Suppressor macrophage treated with lipopolysaccharide for 1 hour (primary cell): ENCODE measurements at regions not wholly inside any gene's neighbourhood (a gene's known extent, or its start where the extent isn't known, plus 50 kb on each side); places are given as distances from the start of the nearest gene placed in this dataset.

ENCODE experiments used
- DNase-seq, 3 donors: peaks; one replicate each; pipeline ENCODE4 v3.0.0-alpha.2; 2020 to 2022

DNA sequence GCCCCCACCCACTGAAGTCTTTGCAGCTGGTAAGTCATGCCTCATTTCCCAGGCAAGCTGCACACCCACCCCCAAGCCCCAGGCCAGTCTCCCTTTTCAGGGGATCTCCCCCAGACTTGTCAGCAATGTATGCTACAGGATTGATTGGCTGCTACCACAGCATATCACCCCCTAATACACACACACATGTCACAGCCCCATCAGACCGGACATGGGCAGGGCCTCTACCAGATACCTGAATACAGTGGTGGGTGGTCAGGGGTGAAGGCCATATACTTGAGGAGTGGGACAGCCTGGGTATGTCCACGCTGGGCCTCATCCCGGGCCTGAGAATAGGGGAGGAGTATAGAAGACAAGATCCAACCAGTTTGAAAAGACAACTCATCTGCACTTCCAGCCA is 63.4 kb upstream of the ARAP3 start:
- DNase-seq: no peak

DNA sequence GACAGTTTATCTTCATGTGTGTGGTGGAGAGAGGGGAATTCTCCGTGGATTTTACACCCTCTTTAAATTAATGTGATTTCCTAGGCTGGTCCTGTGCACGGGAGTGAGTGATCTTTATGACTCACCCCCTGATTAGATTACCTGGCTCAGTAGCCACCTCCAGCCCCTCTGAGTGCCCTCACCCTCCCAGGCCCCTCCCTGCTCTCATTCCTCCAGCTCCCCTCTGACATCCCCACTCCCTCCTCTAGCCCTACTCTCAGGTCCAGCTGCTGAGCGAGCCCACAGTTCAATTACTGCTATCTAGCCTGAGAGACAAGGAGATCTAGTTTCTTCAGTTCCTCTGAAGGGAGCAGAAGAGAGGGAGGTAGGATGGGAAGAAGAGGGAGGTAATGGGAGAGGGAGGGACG is 61.8 kb upstream of the ARAP3 start:
- DNase-seq: no peak

DNA sequence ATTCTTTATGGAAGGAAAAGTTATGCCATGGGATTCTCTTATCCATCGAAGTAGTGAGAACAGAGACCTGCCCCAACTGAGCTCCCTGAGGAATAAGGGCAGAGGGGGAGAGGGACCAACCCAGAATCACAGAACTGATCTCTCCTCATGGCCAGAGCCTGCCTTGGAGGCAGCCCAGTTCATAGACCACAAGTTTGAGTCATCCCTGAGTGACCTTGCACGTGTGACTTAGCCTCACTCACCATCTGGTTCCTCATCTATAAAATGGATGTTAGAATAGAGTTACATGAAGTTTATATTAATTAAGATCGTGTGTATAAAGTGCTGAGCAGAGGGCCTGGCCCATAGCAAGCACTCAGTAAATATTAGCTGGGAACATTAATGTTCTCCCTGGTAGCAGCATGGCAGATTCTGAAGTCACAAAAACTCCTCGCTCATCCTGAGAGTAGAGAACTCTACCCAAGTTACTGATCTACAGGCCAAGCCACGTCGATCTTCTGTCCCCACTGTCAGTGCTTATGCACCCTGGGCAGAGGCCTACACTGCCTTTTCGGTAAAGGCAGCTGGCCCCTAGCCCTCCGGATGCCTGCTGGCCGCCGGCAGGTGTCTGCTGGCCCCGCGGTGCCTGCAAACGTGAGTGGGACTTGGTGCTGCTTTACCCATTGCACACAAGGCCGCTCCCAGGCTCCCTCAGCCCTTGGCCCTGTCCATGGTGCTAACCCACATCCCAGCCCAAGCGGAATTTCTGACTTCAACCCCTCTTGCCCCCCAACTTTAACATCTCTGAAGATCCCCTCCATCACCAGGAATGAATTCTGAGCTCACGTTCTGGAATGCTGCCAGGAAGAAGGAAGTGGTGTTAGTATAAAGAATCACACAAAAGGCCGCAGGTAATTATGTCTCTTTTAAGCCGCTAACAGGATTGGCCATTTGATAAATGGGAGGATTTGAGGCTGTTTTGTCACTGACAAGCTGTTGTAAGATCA is 61.1 kb upstream of the ARAP3 start:
- peak; percentile 32 to 62 (median 39) for DNase-seq

- DNase-seq: no peak
These were observed 60.1 kb upstream of the ARAP3 start for GRCh38 chr5:141742144-141742543.

- DNase-seq: no peak
These were observed 58.9 kb upstream of the ARAP3 start for GRCh38 chr5:141740885-141741284.

DNA sequence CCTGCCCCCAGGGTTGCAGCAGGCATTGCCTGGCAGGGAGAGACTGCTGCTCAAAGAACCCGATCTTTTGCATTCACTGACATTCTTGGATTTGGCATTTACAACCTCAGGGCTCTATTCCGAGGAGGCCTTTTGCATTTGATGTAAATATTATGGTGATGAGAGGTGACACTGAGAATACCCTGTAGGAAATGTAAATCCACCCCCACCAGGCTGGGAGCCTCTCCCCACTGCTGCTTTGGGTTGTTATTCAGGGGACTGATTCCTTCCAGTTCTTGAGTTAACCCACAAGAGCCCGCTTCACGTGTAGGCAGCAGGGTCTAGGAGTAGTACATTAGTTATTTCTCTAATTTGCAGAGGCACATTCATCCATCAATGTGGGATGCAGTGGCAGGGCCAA is 55.5 kb upstream of the ARAP3 start:
- DNase-seq: no peak

- DNase-seq: no peak
These were observed 53.8 kb upstream of the ARAP3 start for GRCh38 chr5:141735823-141736222.

DNA sequence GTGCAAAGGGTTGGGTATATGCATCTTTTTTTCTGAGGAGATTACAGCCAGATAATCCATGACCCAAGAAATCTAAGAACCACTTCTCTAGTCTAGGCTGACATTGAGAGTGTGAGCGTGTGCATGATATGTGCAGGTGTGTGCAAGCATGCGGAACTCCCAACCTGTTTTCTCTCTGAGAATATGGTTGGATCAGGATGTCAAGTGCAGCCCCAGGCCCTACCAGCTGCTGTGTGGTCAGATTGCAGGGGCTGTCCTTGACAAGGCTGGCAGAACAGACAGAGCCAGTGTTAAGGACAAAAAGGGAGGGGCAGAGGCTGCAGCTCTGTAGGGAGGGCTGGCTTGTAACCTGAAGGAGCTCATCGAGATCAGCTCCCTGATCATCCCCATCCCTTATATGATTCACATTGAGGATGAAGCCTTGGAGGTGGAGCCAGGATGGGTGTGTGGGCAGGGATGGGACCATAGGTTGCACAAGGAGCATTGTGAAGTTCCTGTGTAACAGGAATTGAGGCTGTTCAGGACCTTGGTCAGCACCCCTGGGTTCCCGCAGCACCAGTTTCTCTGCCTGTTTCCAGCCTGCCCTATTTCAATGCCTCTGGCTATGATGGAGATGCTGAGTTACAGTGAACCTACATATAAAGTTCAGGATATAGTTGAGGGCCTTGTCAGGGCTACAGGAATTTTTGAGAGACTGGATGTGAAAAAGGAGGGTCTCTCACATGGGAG is 52.6 kb upstream of the ARAP3 start:
- DNase-seq: peak; percentile 55 to 80 (median 68)

- no peak for DNase-seq
These were observed 51.2 kb upstream of the ARAP3 start for GRCh38 chr5:141733198-141733597.

- DNase-seq: no peak
These were observed 50.4 kb upstream of the ARAP3 start for GRCh38 chr5:141732417-141732816.
